ENCODE measurements at regions not wholly inside any gene's neighbourhood (a gene's known extent, or its start where the extent isn't known, plus 50 kb on each side); places are given as distances from the start of the nearest gene placed in this dataset.

DNA sequence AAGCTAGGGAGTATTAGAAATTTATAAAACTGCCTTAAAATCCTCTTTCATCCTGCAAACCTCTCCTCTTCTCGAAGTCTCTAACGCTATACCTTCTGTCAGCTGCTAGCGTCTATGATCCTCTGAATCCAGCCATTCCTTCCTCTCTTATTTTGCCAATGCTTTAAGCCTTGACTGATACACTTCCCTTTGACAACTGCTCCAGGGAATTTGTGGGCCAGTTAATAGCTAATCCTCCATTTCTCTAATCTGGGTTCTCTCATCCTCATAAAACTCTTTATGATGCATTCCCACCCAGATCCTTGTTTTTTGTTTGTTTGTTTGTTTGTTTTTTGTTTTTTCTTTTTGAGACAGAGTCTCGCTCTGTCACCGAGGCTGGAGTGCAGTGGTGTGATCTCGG, 293.6 kb upstream of the PUDP start:
- Histone ChIP-seq H3K9me3 (ENCODE audit: control insufficient read depth in 5 of 5, low read length in 5 of 5) (peaks cover 0 to 2% (median 0%) of the 10 kb centered on the region in 5 donors), H3K27ac (ENCODE audit: low read depth, low read length) (no peak overlapping the region), H3K9ac (ENCODE audit: low read length in 5 of 5) (no peak overlapping the region)

DNA sequence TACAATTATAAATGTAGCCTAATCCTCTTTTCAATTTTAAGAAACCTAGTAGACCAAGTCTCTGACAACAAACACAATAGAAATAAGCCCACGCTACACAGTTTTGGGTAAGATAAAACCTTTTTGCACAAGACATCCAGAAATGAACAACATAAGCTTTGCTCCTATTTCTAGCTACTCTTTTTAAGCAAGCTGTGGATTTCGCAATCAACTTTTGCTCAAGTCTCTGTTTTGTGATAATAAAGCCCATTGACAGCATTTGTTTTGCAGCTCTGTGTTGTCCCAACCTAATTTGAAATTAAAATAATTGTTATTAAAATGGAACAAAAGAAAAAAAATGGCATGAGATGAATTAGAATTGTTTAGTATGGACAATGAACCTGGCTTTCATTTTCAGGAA, 287.9 kb upstream of the PUDP start:
- Histone ChIP-seq H3K4me1 (ENCODE audit: control insufficient read depth in 5 of 5, insufficient read depth in 5 of 5, low read length in 5 of 5) (peaks cover 0 to 4% (median 0%) of the 10 kb centered on the region in 5 donors), H3K9ac (ENCODE audit: low read length in 5 of 5) (no peak overlapping the region), H3K27me3 (ENCODE audit: control insufficient read depth in 5 of 5, insufficient read depth in 4 of 5, low read length in 5 of 5) (no peaks in the 10 kb centered on the region), H3K36me3 (ENCODE audit: control insufficient read depth in 5 of 5, insufficient read depth in 5 of 5, low read length in 5 of 5) (no peaks in the 10 kb centered on the region), H3K9me3 (ENCODE audit: control insufficient read depth in 5 of 5, low read length in 5 of 5) (peaks cover 0 to 2% (median 0%) of the 10 kb centered on the region in 5 donors), H3K4me3 (ENCODE audit: low read depth in 1 of 5, low read length in 5 of 5) (no peak overlapping the region), H3K27ac (ENCODE audit: low read depth, low read length) (no peak overlapping the region)

More for the DNA sequence above, 293.6 kb upstream of the PUDP start:
- Histone ChIP-seq H3K4me1 (ENCODE audit: control insufficient read depth in 5 of 5, insufficient read depth in 5 of 5, low read length in 5 of 5) (no peaks in the 10 kb centered on the region), H3K4me3 (ENCODE audit: low read depth in 1 of 5, low read length in 5 of 5) (no peak overlapping the region), H3K27me3 (ENCODE audit: control insufficient read depth in 5 of 5, insufficient read depth in 4 of 5, low read length in 5 of 5) (no peaks in the 10 kb centered on the region), H3K36me3 (ENCODE audit: control insufficient read depth in 5 of 5, insufficient read depth in 5 of 5, low read length in 5 of 5) (no peaks in the 10 kb centered on the region)

DNA sequence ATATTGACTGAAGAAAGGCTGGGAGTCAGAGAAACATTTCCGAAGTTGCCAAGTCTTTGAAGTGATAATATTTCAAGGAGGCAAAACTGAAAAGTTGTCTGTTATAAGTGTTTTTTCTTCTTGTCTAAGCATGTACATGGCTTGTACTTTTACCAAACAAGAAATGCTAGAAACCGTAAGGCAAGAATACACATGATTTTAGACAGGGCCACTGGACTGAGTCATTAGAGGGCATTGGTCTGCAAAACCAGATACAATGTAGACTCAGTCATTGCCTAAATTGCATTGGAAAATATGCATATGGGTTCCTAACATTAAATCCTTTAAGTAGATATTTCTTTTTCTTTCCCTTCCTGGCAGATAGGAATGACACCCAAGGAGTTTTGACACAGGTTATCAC, 284.9 kb upstream of the PUDP start:
- H3K4me3 ChIP-seq (ENCODE audit: low read depth in 1 of 5, low read length in 5 of 5): no peak overlapping the region
- H3K27ac ChIP-seq (ENCODE audit: low read depth, low read length): no peak overlapping the region
- H3K36me3 ChIP-seq (ENCODE audit: control insufficient read depth in 5 of 5, insufficient read depth in 5 of 5, low read length in 5 of 5): no peaks in the 10 kb centered on the region
- no peaks in the 10 kb centered on the region for H3K9me3 ChIP-seq (ENCODE audit: control insufficient read depth in 5 of 5, low read length in 5 of 5)
- no peaks in the 10 kb centered on the region for H3K27me3 ChIP-seq (ENCODE audit: control insufficient read depth in 5 of 5, insufficient read depth in 4 of 5, low read length in 5 of 5)
- H3K9ac ChIP-seq (ENCODE audit: low read length in 5 of 5): no peak overlapping the region
- peaks cover 0 to 4% (median 0%) of the 10 kb centered on the region in 5 donors for H3K4me1 ChIP-seq (ENCODE audit: control insufficient read depth in 5 of 5, insufficient read depth in 5 of 5, low read length in 5 of 5)

DNA sequence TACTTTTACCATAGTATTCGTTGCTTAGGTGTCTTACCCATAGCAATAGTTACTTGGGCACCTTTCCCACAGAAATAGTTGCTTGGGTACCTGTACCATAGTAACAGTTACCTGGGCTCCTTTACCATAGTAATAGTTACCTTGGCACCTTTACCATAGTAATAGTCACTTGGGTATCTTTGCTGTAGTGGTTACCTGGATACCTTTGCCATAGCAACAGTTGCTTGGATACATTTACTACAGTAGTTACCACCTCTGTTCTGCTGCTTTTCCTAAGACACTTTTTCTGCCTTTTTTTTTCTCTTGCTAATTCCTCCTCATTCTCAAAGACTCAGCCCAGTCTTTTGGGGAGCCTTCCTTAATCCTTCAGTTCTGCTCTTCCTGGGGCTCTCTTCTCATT, 272.8 kb upstream of the PUDP start:
- Histone ChIP-seq H3K9ac (ENCODE audit: low read length in 5 of 5) (no peak overlapping the region), H3K36me3 (ENCODE audit: control insufficient read depth in 5 of 5, insufficient read depth in 5 of 5, low read length in 5 of 5) (no peaks in the 10 kb centered on the region), H3K4me1 (ENCODE audit: control insufficient read depth in 5 of 5, insufficient read depth in 5 of 5, low read length in 5 of 5) (no peaks in the 10 kb centered on the region), H3K27me3 (ENCODE audit: control insufficient read depth in 5 of 5, insufficient read depth in 4 of 5, low read length in 5 of 5) (no peaks in the 10 kb centered on the region), H3K9me3 (ENCODE audit: control insufficient read depth in 5 of 5, low read length in 5 of 5) (no peaks in the 10 kb centered on the region), H3K4me3 (ENCODE audit: low read depth in 1 of 5, low read length in 5 of 5) (no peak overlapping the region), H3K27ac (ENCODE audit: low read depth, low read length) (no peak overlapping the region)

DNA sequence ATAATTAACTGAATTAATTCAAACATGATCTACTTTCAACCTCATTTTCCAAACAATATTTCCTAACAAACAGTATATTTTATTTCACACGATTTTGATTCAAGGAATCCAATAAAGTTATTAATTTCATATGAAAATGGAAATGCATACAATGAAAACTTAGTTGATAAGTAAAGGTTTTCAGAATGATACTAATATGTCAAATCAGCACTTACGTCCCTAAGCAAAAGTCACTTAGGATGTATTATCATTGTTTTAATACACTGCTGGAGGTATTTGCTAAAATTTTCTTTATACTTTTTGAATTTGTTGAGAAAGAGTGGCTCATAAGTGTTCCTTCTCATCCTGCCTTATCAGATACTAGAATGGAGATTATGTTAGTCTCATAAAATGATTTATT, 266.8 kb upstream of the PUDP start:
- Histone ChIP-seq H3K36me3 (ENCODE audit: control insufficient read depth in 5 of 5, insufficient read depth in 5 of 5, low read length in 5 of 5) (no peaks in the 10 kb centered on the region), H3K27ac (ENCODE audit: low read depth, low read length) (no peak overlapping the region), H3K27me3 (ENCODE audit: control insufficient read depth in 5 of 5, insufficient read depth in 4 of 5, low read length in 5 of 5) (no peaks in the 10 kb centered on the region), H3K4me3 (ENCODE audit: low read depth in 1 of 5, low read length in 5 of 5) (no peak overlapping the region), H3K9ac (ENCODE audit: low read length in 5 of 5) (no peak overlapping the region), H3K4me1 (ENCODE audit: control insufficient read depth in 5 of 5, insufficient read depth in 5 of 5, low read length in 5 of 5) (no peaks in the 10 kb centered on the region), H3K9me3 (ENCODE audit: control insufficient read depth in 5 of 5, low read length in 5 of 5) (peaks cover 0 to 5% (median 3%) of the 10 kb centered on the region in 5 donors)

DNA sequence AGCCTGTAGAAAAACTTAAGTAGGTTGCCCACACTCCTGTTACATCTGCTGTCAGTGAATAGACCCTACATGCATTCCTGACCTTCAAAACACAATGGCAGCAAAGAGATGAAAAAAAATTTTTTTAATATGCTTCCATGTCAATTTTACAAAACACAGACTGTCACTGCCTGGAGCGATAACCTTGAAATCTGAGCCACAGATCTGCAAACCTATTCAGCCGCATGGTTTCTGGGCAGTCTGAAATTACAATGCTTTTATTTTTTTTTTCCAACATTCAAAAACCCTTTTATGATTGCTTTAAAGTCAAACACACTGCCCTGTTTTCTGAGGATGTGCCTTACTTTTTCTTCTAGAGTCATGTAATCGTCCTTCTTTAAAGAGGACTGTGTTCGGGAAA, 264.9 kb upstream of the PUDP start:
- Histone ChIP-seq H3K4me1 (ENCODE audit: control insufficient read depth in 5 of 5, insufficient read depth in 5 of 5, low read length in 5 of 5) (no peaks in the 10 kb centered on the region), H3K36me3 (ENCODE audit: control insufficient read depth in 5 of 5, insufficient read depth in 5 of 5, low read length in 5 of 5) (no peaks in the 10 kb centered on the region), H3K9me3 (ENCODE audit: control insufficient read depth in 5 of 5, low read length in 5 of 5) (peaks cover 0 to 5% (median 3%) of the 10 kb centered on the region in 5 donors), H3K9ac (ENCODE audit: low read length in 5 of 5) (no peak overlapping the region), H3K27me3 (ENCODE audit: control insufficient read depth in 5 of 5, insufficient read depth in 4 of 5, low read length in 5 of 5) (no peaks in the 10 kb centered on the region), H3K27ac (ENCODE audit: low read depth, low read length) (no peak overlapping the region), H3K4me3 (ENCODE audit: low read depth in 1 of 5, low read length in 5 of 5) (no peak overlapping the region)

DNA sequence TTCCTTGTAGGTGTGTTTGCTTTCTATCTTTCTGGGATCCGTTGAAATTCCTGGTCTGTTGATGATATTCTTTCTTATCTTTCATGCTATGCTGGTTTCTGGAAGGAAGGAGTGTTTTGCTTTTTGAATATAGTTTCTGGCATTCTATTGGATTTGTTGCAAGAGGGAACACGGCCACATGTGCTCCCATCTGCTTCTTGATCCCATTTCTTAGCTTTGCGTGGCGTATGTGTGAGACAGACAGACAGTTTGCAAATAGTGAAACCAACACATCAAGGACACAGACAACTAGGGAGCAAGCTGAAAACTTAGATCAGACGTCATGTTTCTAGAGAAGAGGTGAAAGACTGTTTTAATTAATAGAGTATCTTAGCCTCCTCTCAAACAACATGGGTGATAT, 261.9 kb upstream of the PUDP start:
- no peak overlapping the region for H3K9ac ChIP-seq (ENCODE audit: low read length in 5 of 5)
- H3K27me3 ChIP-seq (ENCODE audit: control insufficient read depth in 5 of 5, insufficient read depth in 4 of 5, low read length in 5 of 5): no peaks in the 10 kb centered on the region

DNA sequence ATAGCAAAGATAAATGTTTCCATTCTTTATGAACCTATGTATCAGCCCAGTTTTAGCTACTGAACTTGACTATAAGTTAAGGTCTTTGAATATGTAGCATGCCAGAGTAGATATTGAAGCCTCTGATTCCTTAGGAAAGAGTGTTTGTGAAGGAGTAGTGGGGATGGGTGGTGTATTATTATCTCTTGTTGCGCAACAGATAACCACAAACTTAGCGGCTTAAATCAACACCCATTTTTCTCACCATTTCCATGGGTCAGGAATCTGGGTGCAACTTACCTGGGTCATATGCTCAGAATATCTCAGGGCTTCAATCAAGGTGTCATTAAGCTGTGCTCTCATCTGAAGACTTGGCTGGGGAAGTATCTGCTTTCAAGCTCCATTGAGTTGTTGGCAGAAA, 251.4 kb upstream of the PUDP start:
- Histone ChIP-seq H3K9me3 (ENCODE audit: control insufficient read depth in 5 of 5, low read length in 5 of 5) (no peaks in the 10 kb centered on the region), H3K27me3 (ENCODE audit: control insufficient read depth in 5 of 5, insufficient read depth in 4 of 5, low read length in 5 of 5) (no peaks in the 10 kb centered on the region), H3K4me3 (ENCODE audit: low read depth in 1 of 5, low read length in 5 of 5) (no peak overlapping the region), H3K36me3 (ENCODE audit: control insufficient read depth in 5 of 5, insufficient read depth in 5 of 5, low read length in 5 of 5) (no peaks in the 10 kb centered on the region), H3K9ac (ENCODE audit: low read length in 5 of 5) (no peak overlapping the region), H3K4me1 (ENCODE audit: control insufficient read depth in 5 of 5, insufficient read depth in 5 of 5, low read length in 5 of 5) (no peaks in the 10 kb centered on the region), H3K27ac (ENCODE audit: low read depth, low read length) (no peak overlapping the region)

More for the DNA sequence above, 261.9 kb upstream of the PUDP start:
- Histone ChIP-seq H3K36me3 (ENCODE audit: control insufficient read depth in 5 of 5, insufficient read depth in 5 of 5, low read length in 5 of 5) (no peaks in the 10 kb centered on the region), H3K27ac (ENCODE audit: low read depth, low read length) (no peak overlapping the region), H3K4me1 (ENCODE audit: control insufficient read depth in 5 of 5, insufficient read depth in 5 of 5, low read length in 5 of 5) (no peaks in the 10 kb centered on the region), H3K9me3 (ENCODE audit: control insufficient read depth in 5 of 5, low read length in 5 of 5) (peaks cover 0 to 5% (median 3%) of the 10 kb centered on the region in 5 donors), H3K4me3 (ENCODE audit: low read depth in 1 of 5, low read length in 5 of 5) (no peak overlapping the region)

DNA sequence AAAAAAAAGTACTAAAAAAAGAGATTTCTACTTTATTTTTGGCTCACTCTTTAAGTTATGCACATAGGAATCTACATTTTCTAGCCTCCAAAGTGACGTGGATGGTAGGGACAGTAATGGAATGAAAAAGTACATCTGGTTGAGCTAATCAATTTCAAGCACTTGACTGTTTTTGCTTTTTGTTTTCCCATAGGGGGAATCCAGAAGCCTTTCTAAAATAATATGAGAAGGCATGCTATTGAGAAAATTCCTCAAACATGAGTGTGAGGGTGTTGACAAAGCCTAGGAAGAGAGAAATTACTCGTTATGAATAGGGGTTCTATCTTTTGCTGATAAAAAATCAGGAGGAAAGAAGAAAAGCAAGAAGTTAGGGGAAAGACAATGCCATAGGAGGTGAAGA, 242.5 kb upstream of the PUDP start:
- Histone ChIP-seq H3K4me1 (ENCODE audit: control insufficient read depth in 5 of 5, insufficient read depth in 5 of 5, low read length in 5 of 5) (peaks cover 0 to 25% (median 14%) of the 10 kb centered on the region in 5 donors), H3K4me3 (ENCODE audit: low read depth in 1 of 5, low read length in 5 of 5) (no peak overlapping the region), H3K27ac (ENCODE audit: low read depth, low read length) (peak overlapping the region; percentile 4), H3K36me3 (ENCODE audit: control insufficient read depth in 5 of 5, insufficient read depth in 5 of 5, low read length in 5 of 5) (no peaks in the 10 kb centered on the region), H3K9ac (ENCODE audit: low read length in 5 of 5) (no peak overlapping the region), H3K9me3 (ENCODE audit: control insufficient read depth in 5 of 5, low read length in 5 of 5) (peaks cover 0 to 4% (median 0%) of the 10 kb centered on the region in 5 donors), H3K27me3 (ENCODE audit: control insufficient read depth in 5 of 5, insufficient read depth in 4 of 5, low read length in 5 of 5) (no peaks in the 10 kb centered on the region)

DNA sequence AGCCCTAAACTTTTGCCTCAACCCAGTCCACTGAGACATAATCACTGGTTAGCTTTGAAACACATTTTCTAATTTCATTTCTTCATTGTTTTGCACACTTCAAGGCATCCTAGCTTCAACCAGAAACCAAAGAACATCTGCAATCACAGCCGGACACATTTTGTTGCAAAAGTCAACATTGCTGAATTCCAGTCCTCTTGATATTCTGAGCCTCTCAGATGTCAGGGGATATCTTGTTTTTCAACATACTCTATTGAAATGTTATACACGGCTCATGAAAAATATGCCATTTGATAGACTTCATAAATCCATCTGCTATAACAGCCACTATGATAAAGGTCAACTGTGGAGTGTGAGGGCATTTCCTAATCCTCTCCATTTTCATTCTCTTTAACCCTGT, 241.6 kb upstream of the PUDP start:
- no peak overlapping the region for H3K4me3 ChIP-seq (ENCODE audit: low read depth in 1 of 5, low read length in 5 of 5)
- peak overlapping the region; percentile 7 for H3K27ac ChIP-seq (ENCODE audit: low read depth, low read length)
- no peaks in the 10 kb centered on the region for H3K36me3 ChIP-seq (ENCODE audit: control insufficient read depth in 5 of 5, insufficient read depth in 5 of 5, low read length in 5 of 5)
- peaks cover 0 to 4% (median 0%) of the 10 kb centered on the region in 5 donors for H3K9me3 ChIP-seq (ENCODE audit: control insufficient read depth in 5 of 5, low read length in 5 of 5)
- no peaks in the 10 kb centered on the region for H3K27me3 ChIP-seq (ENCODE audit: control insufficient read depth in 5 of 5, insufficient read depth in 4 of 5, low read length in 5 of 5)
- H3K9ac ChIP-seq (ENCODE audit: low read length in 5 of 5): no peak overlapping the region
- H3K4me1 ChIP-seq (ENCODE audit: control insufficient read depth in 5 of 5, insufficient read depth in 5 of 5, low read length in 5 of 5): peaks cover 0 to 25% (median 14%) of the 10 kb centered on the region in 5 donors

DNA sequence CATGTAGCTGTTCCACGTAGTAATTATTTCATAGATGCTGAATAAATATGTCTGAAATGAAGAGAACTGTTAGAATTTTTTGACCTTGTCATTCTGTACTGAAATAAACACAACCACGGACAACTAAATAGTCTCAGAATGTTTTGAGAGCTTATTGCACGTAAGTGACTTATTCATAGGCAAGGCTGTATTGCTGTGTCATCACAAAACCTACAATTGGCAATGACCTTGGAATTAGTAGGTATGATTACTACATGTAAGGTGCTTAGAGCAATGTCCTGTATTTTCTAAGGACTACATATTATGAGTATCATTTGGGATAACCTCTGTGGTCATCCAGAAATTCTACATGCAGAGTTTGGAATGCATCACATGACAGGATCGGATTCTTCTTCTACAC, 237.2 kb upstream of the PUDP start:
- H3K4me1 ChIP-seq (ENCODE audit: control insufficient read depth in 5 of 5, insufficient read depth in 5 of 5, low read length in 5 of 5): peaks cover 0 to 16% (median 11%) of the 10 kb centered on the region in 5 donors
- H3K27me3 ChIP-seq (ENCODE audit: control insufficient read depth in 5 of 5, insufficient read depth in 4 of 5, low read length in 5 of 5): no peaks in the 10 kb centered on the region
- no peaks in the 10 kb centered on the region for H3K36me3 ChIP-seq (ENCODE audit: control insufficient read depth in 5 of 5, insufficient read depth in 5 of 5, low read length in 5 of 5)
- H3K4me3 ChIP-seq (ENCODE audit: low read depth in 1 of 5, low read length in 5 of 5): no peak overlapping the region
- no peaks in the 10 kb centered on the region for H3K9me3 ChIP-seq (ENCODE audit: control insufficient read depth in 5 of 5, low read length in 5 of 5)
- H3K9ac ChIP-seq (ENCODE audit: low read length in 5 of 5): no peak overlapping the region
- no peak overlapping the region for H3K27ac ChIP-seq (ENCODE audit: low read depth, low read length)
